Retinal pigment epithelial cell (primary cell): ENCODE measurements at regions not wholly inside any gene's neighbourhood (a gene's known extent, or its start where the extent isn't known, plus 50 kb on each side); places are given as distances from the start of the nearest gene placed in this dataset.

Source experiments
- DNase-seq: peaks from one replicate; pipeline ENCODE4 v3.0.0-alpha.2; 2010; ENCODE audit warnings: low read depth
- H3K4me3 ChIP-seq: 2 replicates; pipeline ENCODE4 v1.5.1; 2011; ENCODE audit warnings: mild to moderate bottlenecking, low read length, control low read depth, moderate library complexity
- CTCF ChIP-seq: conservative IDR thresholded peaks from 2 replicates; pipeline ENCODE4 v1.5.1; 2011; ENCODE audit warnings: low read depth, low read length, control low read depth, inconsistent platforms

- TF ChIP-seq CTCF = no peak
- DNase-seq = no peak
- no peak overlapping the region for H3K4me3 ChIP-seq
Observed at GRCh38 chr6:146999766-147000165, 204.5 kb upstream of the STXBP5 start.

- no peak overlapping the region for H3K4me3 ChIP-seq
- no peak for DNase-seq
- TF ChIP-seq CTCF = no peak
Observed at GRCh38 chr6:147000545-147001488, 203.4 kb upstream of the STXBP5 start.

GRCh38 chr6:147001621-147002020 lies 202.6 kb upstream of the STXBP5 start:
- no peak for DNase-seq
- TF ChIP-seq CTCF = no peak
- no peak overlapping the region for H3K4me3 ChIP-seq

GRCh38 chr6:147003186-147003585 lies 201.0 kb upstream of the STXBP5 start:
- no peak for TF ChIP-seq CTCF
- DNase-seq = no peak

GRCh38 chr6:147005499-147005898 lies 198.7 kb upstream of the STXBP5 start:
- H3K4me3 ChIP-seq = no peak overlapping the region
- peak; percentile 27 for TF ChIP-seq CTCF
- no peak for DNase-seq

More at GRCh38 chr6:147003186-147003585, 201.0 kb upstream of the STXBP5 start:
- H3K4me3 ChIP-seq = no peak overlapping the region

GRCh38 chr6:147007441-147007840 lies 196.8 kb upstream of the STXBP5 start:
- DNase-seq = no peak
- no peak for TF ChIP-seq CTCF
- H3K4me3 ChIP-seq = no peak overlapping the region

- H3K4me3 ChIP-seq = no peak overlapping the region
- no peak for DNase-seq
- TF ChIP-seq CTCF = no peak
Observed at GRCh38 chr6:147009358-147009757, 194.9 kb upstream of the STXBP5 start.
